H1 (cell line): ENCODE measurements at regions not wholly inside any gene's neighbourhood (a gene's known extent, or its start where the extent isn't known, plus 50 kb on each side); places are given as distances from the start of the nearest gene placed in this dataset.

ENCODE experiments used
- CBX5 ChIP-seq: fragments of 300-800, 300-1000 bp; sonication (generic); IDR thresholded peaks from 2 replicates; pipeline ENCODE4 v1.7.1; 2016; ENCODE audit warnings: antibody characterized with exemption, low read length, low read depth
- CHD7 ChIP-seq: fragments of 300-600 bp; sonication (generic); IDR thresholded peaks from 2 replicates; pipeline ENCODE4 v1.7.1; 2012; ENCODE audit warnings: low read length, moderate library complexity, mild to moderate bottlenecking, inconsistent platforms; ENCODE audit not compliant: insufficient replicate concordance

DNA sequence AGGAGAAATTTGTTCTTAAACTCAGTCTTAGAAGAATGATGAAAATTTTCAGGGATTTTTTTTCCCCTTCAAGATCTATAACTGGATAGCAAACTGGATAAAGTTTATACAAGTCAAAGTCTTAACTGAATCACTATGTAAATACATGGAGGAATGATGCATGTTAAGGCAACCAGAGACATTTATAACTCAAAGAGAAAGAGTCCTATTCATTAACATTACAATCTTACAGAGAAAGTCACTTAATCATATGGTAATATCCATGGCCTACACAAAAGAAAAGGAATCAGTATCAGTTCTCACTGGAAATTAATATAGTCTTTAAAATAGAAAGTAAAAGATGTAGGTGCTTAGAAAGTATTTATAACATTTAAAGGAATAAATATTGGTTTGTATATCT, 869.1 kb downstream of the TBL1XR1 start (continued):
- TF ChIP-seq CHD7 (peak; percentile 74), CBX5 (no peak)
